ENCODE measurements at regions not wholly inside any gene's neighbourhood (a gene's known extent, or its start where the extent isn't known, plus 50 kb on each side); places are given as distances from the start of the nearest gene placed in this dataset.

- DNase-seq: no peak
These were observed 381.2 kb downstream of the BCL11B start for GRCh38 chr14:98890556-98891340.

DNA sequence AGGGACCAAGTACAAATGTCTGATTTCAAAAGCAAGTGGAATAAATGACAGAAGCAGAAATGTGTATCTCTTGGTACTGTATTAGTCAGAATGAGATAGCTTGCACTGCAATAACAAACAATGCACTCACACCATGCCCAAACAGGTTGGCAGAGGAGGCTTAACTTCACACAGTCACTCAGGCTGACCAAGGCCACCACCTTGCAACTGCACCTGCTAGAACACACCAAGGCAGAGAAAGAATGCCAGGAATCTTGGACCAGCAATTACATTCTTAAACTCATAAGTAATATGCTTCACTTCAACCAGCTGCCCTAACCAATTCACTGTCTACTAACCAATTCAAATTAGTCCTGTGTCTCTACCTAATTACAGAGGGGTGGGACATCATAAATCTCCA is 378.3 kb downstream of the BCL11B start:
- no peak for DNase-seq

GRCh38 chr14:98894600-98894999 is 377.4 kb downstream of the BCL11B start:
- DNase-seq: no peak

DNA sequence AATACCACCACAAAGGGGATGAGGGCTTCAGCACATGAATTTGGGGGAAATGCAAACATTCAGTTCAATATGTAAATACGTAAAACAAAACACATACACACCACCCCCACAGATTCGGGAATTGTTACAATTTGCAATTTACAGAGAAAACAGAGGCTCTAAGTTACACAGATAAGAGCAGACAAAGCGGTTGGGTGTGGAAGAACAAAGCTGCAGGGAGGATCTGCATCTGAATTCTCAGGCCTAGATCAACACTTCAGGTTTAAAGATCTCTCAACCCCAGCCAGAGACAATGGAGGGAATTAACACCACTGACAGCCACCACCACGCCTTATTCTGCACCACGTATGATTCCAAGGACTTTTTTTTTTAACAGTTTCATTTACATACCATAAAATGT is 375.5 kb downstream of the BCL11B start:
- no peak for DNase-seq

GRCh38 chr14:98897605-98898309 is 374.2 kb downstream of the BCL11B start:
- no peak for DNase-seq

- DNase-seq: no peak
These were observed 372.6 kb downstream of the BCL11B start for GRCh38 chr14:98899441-98899840.

DNA sequence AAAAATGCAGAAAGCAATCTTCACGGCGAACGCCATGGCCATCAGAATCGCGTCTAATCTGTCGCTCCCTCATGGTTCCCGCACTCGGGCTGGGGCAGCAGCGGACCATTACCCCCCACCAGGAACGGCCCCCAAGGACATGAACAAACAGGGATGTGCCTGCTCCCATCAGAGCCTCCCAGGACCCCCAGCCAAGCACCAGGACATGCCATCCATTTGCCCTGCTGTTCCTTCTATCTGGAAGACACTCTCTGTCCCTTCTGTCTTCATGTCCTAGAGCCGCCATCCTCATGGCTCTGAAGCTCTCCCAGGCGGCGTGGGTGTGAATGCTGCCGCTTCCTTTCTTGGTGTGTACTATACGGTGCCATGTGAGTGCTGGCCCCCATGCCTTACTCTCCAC is 371.8 kb downstream of the BCL11B start:
- DNase-seq: no peak

- no peak for DNase-seq
These were observed 371.2 kb downstream of the BCL11B start for GRCh38 chr14:98900798-98901197.

DNA sequence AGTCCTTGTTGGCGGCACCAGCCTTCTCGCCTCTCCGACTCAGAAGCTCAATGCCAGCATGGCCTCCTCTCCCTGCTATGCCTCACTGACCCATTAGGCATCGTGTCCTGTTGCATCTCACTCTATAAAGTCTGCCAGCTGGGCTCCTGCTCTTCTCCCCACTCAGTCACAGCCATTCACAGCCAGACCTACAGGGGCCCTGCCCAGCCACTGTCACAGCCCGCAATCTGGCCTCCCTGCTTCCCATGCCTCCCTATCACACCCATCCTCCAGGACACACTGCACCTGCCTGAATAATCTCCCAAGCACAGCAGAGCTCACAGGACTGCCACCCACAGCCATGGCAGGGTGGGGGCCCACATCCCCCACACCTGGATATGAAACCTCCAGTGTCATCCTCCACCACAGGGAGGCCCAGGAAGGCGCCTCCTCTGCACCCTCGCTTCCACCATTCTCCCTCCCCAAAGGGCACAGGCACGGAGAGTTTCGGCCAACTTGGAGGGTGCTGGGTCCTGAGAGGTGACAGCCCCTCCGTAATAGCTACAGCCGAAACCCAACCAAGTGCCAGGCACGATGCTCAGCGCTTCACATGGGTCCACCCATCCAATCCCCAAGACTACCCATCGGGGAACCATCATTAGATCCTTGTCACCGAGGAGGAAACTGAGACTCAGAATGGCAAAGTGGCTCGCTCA is 370.3 kb downstream of the BCL11B start:
- DNase-seq: no peak

- no peak for DNase-seq
These were observed 368.6 kb downstream of the BCL11B start for GRCh38 chr14:98903371-98903770.

DNA sequence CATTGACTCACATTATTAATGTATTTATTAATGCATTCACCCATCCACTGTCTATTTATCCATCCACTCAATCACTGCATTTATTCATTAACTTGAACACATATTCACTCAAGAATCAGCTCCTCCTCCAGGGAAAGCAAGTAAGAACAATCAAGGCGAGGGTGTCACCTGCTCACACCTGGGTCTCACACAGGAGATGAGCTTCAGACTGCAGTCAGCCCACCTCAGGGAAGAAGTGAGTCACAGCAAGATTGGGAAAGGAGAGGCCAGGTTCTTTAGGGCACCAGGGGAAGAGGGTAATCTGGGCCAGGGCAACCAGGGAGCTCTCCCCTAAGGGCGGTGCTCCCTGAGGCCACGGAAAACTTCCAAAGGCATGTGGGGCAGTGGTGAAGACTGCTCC is 367.3 kb downstream of the BCL11B start:
- DNase-seq: no peak

DNA sequence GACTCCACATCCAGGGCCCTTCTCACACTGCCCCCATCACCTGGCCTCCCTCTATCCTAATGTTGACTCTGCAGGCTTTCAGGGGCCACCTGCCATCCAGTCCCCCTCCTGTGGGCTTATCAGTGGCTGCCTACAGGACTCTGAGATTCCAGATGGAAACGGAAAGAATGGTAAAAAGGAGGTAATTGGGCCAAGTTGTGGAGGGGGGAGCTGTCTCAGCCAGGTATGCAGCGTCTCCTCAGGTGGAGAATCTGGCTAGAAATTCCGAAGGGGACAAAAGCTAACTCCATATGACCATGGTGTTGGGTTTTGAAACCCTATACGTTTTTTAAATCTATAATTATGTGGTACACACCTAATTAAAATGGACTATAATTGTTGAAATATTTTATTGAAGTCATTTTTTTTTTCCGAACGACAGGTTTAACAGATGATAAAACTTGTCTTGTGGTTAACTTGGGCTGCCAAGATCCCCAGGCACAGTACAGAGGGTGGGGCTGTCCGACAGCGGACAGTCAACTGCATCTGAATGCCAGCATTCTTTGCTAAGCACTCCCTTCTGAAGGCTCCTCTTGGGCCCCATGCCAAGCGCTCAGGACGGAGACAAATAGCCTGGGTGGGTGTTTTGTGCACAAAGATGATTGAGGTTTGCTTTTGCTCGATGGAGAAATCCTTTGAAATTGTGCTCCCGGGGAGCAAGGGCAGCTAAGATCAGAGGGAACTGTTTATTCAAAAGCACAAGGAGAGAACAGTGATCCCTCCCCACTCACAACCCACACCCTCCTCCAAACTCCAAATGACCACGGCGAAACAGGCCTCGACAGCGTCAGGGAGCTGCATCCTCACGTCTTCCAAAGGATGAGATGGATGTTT is 365.6 kb downstream of the BCL11B start:
- no peak for DNase-seq

- no peak for DNase-seq
These were observed 364.7 kb downstream of the BCL11B start for GRCh38 chr14:98907271-98907670.

DNA sequence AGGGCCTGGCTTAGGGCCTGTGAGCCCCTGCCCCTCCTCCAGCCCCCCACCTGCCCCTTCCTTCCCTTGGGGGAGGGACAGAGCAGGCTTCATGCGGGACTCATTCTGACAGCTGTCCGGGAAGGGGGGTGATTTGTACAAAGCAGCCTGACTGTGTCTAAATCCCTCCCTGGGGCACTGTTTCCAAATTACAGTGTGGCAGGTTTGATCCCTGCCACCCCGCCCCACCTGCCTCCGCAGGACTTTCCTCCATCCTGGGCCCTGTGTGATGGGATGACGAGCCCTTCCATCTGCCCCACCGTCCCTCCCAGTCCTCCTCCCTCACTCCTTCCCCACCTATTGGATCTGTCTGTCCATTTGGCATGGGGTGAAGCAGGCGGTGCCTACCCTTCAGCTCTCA is 363.9 kb downstream of the BCL11B start:
- no peak for DNase-seq

- DNase-seq: no peak
These were observed 362.6 kb downstream of the BCL11B start for GRCh38 chr14:98909251-98909944.

DNA sequence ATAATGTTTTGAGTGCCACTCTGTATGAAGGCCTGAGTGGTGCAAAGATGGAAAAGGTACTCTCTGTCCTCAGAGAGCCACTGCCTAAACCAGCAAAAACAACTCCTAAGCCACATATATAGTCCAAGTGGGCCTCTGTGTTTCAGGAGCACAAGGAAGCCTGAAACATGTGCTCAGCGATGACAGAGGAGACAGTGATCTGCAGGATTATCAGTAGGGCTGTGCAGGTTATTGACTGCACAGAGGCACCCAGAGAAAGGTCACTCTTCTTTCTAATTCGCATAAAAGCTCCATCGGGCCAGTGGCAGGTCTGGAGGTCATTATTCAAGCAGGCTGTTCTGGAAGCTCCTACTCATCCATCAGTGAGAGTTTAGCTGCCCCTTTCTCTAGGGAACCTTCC is 361.9 kb downstream of the BCL11B start:
- DNase-seq: no peak

GRCh38 chr14:98912655-98913054 is 359.3 kb downstream of the BCL11B start:
- no peak for DNase-seq

DNA sequence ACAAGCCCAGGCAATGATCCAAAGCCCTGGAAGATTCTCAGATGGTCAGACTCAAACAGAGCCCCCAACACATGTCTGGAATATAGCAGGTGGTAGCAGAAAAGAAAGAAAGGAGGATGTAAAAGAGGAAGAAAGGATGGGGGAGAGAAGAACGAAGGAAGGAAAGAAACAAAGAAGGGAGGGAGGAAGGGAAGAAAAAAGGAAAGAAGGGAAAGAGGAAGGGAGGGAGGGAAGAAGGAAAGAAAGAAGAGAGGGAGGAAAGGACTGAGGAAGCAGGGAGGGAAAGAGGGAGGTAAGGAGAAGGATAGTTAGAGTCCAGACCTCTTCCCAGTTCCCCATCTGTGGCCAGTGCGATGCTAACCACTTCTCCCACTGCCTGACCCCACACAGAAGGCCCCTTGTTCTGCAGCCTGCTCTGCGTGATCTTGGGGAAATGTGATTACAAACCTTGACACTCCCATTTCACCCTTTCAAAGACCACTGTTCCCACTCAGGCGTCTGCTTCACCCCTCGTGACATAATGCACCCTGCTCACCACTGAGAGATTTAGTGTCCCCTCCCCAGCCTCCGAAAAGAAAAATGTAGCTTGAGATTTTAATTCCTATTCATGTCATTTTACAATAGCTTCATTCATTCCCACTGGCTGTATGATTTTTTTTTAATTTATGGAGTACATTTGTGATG is 357.9 kb downstream of the BCL11B start:
- no peak for DNase-seq

DNA sequence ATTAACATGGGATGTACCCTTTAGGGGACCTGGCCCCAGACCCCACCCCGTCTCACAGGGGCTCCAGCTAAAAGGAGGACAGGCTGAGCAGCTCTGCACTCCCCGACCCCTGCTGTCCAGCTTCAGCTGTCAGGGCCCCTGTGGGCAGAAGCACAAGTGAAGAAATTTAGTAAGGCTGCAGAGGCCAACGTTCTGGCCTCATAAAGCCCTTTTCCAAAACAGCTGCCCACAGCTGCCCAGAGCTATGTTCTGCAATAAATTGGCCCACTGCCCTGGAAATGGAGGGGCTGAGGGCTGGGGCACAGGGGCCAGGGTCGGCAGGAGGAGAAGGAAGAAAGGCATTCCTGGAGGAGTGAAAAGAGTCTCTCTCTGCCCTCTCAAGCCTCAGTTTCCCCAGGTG is 357.1 kb downstream of the BCL11B start:
- DNase-seq: no peak

DNA sequence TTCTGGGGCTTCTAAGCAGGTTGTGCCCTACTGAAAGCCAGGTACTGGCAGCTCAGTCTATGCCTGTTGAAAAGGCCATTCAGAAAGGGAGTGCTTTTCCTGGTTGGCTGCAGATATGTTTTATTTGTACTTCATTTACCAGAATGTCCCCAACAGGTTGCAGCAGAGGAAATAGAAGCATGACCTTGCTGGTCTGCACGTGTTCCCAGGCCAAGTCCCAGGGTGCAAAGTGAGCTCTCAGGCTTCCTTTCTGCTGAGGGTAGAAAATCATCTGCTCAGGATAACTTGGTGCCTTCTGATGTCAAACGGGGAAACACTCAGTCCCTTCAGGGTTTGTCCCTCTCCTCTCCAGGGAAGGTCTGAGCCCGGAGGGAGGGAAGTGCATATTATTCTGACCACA is 356.4 kb downstream of the BCL11B start:
- no peak for DNase-seq

- no peak for DNase-seq
These were observed 356.0 kb downstream of the BCL11B start for GRCh38 chr14:98916036-98916435.

GRCh38 chr14:98916476-98916875 is 355.5 kb downstream of the BCL11B start:
- DNase-seq: no peak
